Activated CD4-positive, alpha-beta T cell treated with anti-CD3 and anti-CD28 coated beads for 36 hours (primary cell): ENCODE measurements at regions not wholly inside any gene's neighbourhood (a gene's known extent, or its start where the extent isn't known, plus 50 kb on each side); places are given as distances from the start of the nearest gene placed in this dataset.
A peak's percentile ranks its signal among the peaks of the same experiment; 100 is the strongest.

Experiments
- ATAC-seq: fragments of 200-7000 bp; cut with Tn5 transposase; one replicate; pipeline ENCODE4 v1.10.0; 2021; ENCODE audit warnings: mild to moderate bottlenecking, moderate library complexity
- CTCF ChIA-PET: fragments of 350-600 bp; sonication (Branson Sonifier 250); formaldehyde crosslinking; loops from one replicate; lab custom pipeline; 2021; ENCODE audit warnings: antibody characterized with exemption; lab: Charles Lee
- POLR2A ChIA-PET: fragments of 350-600 bp; sonication (Branson Sonifier 250); formaldehyde crosslinking; loops from one replicate; lab custom pipeline; 2021; ENCODE audit warnings: antibody characterized with exemption, inconsistent platforms; lab: Charles Lee
- DNase-seq: peaks from one replicate; pipeline ENCODE4 v3.0.0-alpha.2; 2020
- H3K27ac Mint-ChIP-seq: one replicate; pipeline ENCODE4 v1.8.0; 2021; ENCODE audit warnings: mixed read lengths
- H3K27me3 Mint-ChIP-seq: one replicate; pipeline ENCODE4 v1.8.0; 2021; ENCODE audit warnings: mixed read lengths
- H3K36me3 Mint-ChIP-seq: one replicate; pipeline ENCODE4 v1.8.0; 2021; ENCODE audit warnings: low read depth, mixed read lengths
- H3K4me1 Mint-ChIP-seq: one replicate; pipeline ENCODE4 v1.8.0; 2021; ENCODE audit warnings: mixed read lengths
- H3K4me3 Mint-ChIP-seq: one replicate; pipeline ENCODE4 v1.8.0; 2021; ENCODE audit warnings: mild to moderate bottlenecking, moderate library complexity, mixed read lengths
- H3K9me3 Mint-ChIP-seq: one replicate; pipeline ENCODE4 v1.8.0; 2021; ENCODE audit warnings: low read depth, mixed read lengths
- intact Hi-C, 2 experiments: fragments of 100-400 bp; cut with DNase I in 1 of 2; cut with micrococcal nuclease in 1 of 2; formaldehyde crosslinking; loops; one replicate each; pipeline versions ENCODE4 v1.14.2 to v1.15.1; 2022 to 2024; cut with DNase I, micrococcal nuclease

- intact Hi-C loops, result no loop called here
- no peaks in the 10 kb centered on the region for H3K9me3 Mint-ChIP-seq
- no peak for ATAC-seq
- peaks cover 11% of the 10 kb centered on the region for H3K27me3 Mint-ChIP-seq
- ChIA-PET POLR2A (no interaction called here), CTCF (interaction anchor here (0.6 to 0.7 kb wide), 2 partner anchors 61 to 255 kb away, joined by 3 read pairs; no protein-coding TSS in a partner anchor)
- no peak overlapping the region for H3K4me3 Mint-ChIP-seq
- DNase-seq, result no peak
- H3K36me3 Mint-ChIP-seq, result no peaks in the 10 kb centered on the region
- no peak overlapping the region for H3K27ac Mint-ChIP-seq
- no peaks in the 10 kb centered on the region for H3K4me1 Mint-ChIP-seq
Measured at GRCh38 chr2:45300026-45300750, 290.9 kb upstream of the SIX2 start.

- intact Hi-C loops, result no loop called here
- H3K27ac Mint-ChIP-seq, result no peak overlapping the region
- ATAC-seq, result no peak
- H3K36me3 Mint-ChIP-seq, result no peaks in the 10 kb centered on the region
- H3K27me3 Mint-ChIP-seq, result peaks cover 12% of the 10 kb centered on the region
- POLR2A ChIA-PET, result no interaction called here
- DNase-seq, result no peak
- no peaks in the 10 kb centered on the region for H3K9me3 Mint-ChIP-seq
- no peaks in the 10 kb centered on the region for H3K4me1 Mint-ChIP-seq
- H3K4me3 Mint-ChIP-seq, result no peak overlapping the region
- CTCF ChIA-PET, result interaction anchor here (0.6 kb wide), 1 partner anchor 8 kb away, joined by 4 read pairs; no protein-coding TSS in a partner anchor
Measured at GRCh38 chr2:45299361-45299760, 290.1 kb upstream of the SIX2 start.

GRCh38 chr2:45293182-45293581, 283.9 kb upstream of the SIX2 start:
- intact Hi-C loops, result no loop called here
- ChIA-PET POLR2A (no interaction called here), CTCF (no interaction called here)
- H3K4me3 Mint-ChIP-seq, result no peak overlapping the region
- peaks cover 8% of the 10 kb centered on the region for H3K4me1 Mint-ChIP-seq
- no peak overlapping the region for H3K27ac Mint-ChIP-seq
- H3K36me3 Mint-ChIP-seq, result no peaks in the 10 kb centered on the region
- no peaks in the 10 kb centered on the region for H3K9me3 Mint-ChIP-seq
- H3K27me3 Mint-ChIP-seq, result peaks cover 20% of the 10 kb centered on the region
- DNase-seq (no peak), ATAC-seq (no peak)

- H3K27ac Mint-ChIP-seq, result no peak overlapping the region
Measured at GRCh38 chr2:45291296-45291701, 282.0 kb upstream of the SIX2 start.

GRCh38 chr2:45289997-45290709, 280.9 kb upstream of the SIX2 start:
- Mint-ChIP-seq H3K27ac (no peak overlapping the region), H3K9me3 (no peaks in the 10 kb centered on the region), H3K27me3 (peaks cover 24% of the 10 kb centered on the region), H3K36me3 (no peaks in the 10 kb centered on the region), H3K4me1 (peaks cover 8% of the 10 kb centered on the region), H3K4me3 (no peak overlapping the region)
- intact Hi-C loops, result no loop called here
- ATAC-seq (peak; percentile 96), DNase-seq (peak; percentile 27)
- ChIA-PET CTCF (interaction anchor here (0.6 kb wide), 2 partner anchors 307 to 1246 kb away, joined by 3 to 4 read pairs; no protein-coding TSS in a partner anchor), POLR2A (interaction anchor here (0.6 kb wide), 1 partner anchor 321 kb away, joined by 3 read pairs; the partner anchor contains the start of gene SRBD1)

More at GRCh38 chr2:45291296-45291701, 282.0 kb upstream of the SIX2 start:
- peaks cover 24% of the 10 kb centered on the region for H3K27me3 Mint-ChIP-seq
- no peaks in the 10 kb centered on the region for H3K9me3 Mint-ChIP-seq
- H3K36me3 Mint-ChIP-seq, result no peaks in the 10 kb centered on the region
- ChIA-PET CTCF (no interaction called here), POLR2A (no interaction called here)
- H3K4me3 Mint-ChIP-seq, result no peak overlapping the region
- no peak for ATAC-seq
- no peak for DNase-seq
- H3K4me1 Mint-ChIP-seq, result peaks cover 8% of the 10 kb centered on the region
- intact Hi-C loops, result no loop called here

- no peak for ATAC-seq
- H3K27ac Mint-ChIP-seq, result no peak overlapping the region
- no peaks in the 10 kb centered on the region for H3K36me3 Mint-ChIP-seq
- peaks cover 20% of the 10 kb centered on the region for H3K27me3 Mint-ChIP-seq
- DNase-seq, result no peak
- peaks cover 8% of the 10 kb centered on the region for H3K4me1 Mint-ChIP-seq
- ChIA-PET POLR2A (no interaction called here), CTCF (no interaction called here)
- H3K4me3 Mint-ChIP-seq, result no peak overlapping the region
- no peaks in the 10 kb centered on the region for H3K9me3 Mint-ChIP-seq
- intact Hi-C loops, result no loop called here
Measured at GRCh38 chr2:45288532-45289417, 279.5 kb upstream of the SIX2 start.

GRCh38 chr2:45287045-45287444, 277.8 kb upstream of the SIX2 start:
- intact Hi-C loops, result no loop called here
- Mint-ChIP-seq H3K36me3 (no peaks in the 10 kb centered on the region), H3K27me3 (peaks cover 13% of the 10 kb centered on the region), H3K9me3 (no peaks in the 10 kb centered on the region), H3K4me3 (no peak overlapping the region), H3K4me1 (peaks cover 8% of the 10 kb centered on the region), H3K27ac (no peak overlapping the region)
- no peak for ATAC-seq
- ChIA-PET CTCF (interaction anchor here (0.8 kb wide), 1 partner anchor 10 kb away, joined by 3 read pairs; no protein-coding TSS in a partner anchor), POLR2A (no interaction called here)
- no peak for DNase-seq

- Mint-ChIP-seq H3K4me1 (peaks cover 8% of the 10 kb centered on the region), H3K4me3 (no peak overlapping the region), H3K27me3 (peaks cover 15% of the 10 kb centered on the region), H3K36me3 (no peaks in the 10 kb centered on the region), H3K9me3 (no peaks in the 10 kb centered on the region), H3K27ac (no peak overlapping the region)
- POLR2A ChIA-PET, result no interaction called here
- intact Hi-C loops, result no loop called here
- DNase-seq, result no peak
- no peak for ATAC-seq
- CTCF ChIA-PET, result no interaction called here
Measured at GRCh38 chr2:45285771-45286390, 276.6 kb upstream of the SIX2 start.

GRCh38 chr2:45285311-45285710, 276.1 kb upstream of the SIX2 start:
- peaks cover 5% of the 10 kb centered on the region for H3K4me1 Mint-ChIP-seq
- no peaks in the 10 kb centered on the region for H3K9me3 Mint-ChIP-seq
- no peak overlapping the region for H3K27ac Mint-ChIP-seq
- no peaks in the 10 kb centered on the region for H3K36me3 Mint-ChIP-seq
- ChIA-PET CTCF (no interaction called here), POLR2A (no interaction called here)
- intact Hi-C loops, result no loop called here
- DNase-seq, result no peak
- peaks cover 15% of the 10 kb centered on the region for H3K27me3 Mint-ChIP-seq
- ATAC-seq, result no peak
- H3K4me3 Mint-ChIP-seq, result no peak overlapping the region

GRCh38 chr2:45284621-45284995, 275.4 kb upstream of the SIX2 start:
- no peak for DNase-seq
- Mint-ChIP-seq H3K27me3 (peaks cover 17% of the 10 kb centered on the region), H3K27ac (no peak overlapping the region), H3K9me3 (no peaks in the 10 kb centered on the region), H3K4me1 (no peaks in the 10 kb centered on the region), H3K4me3 (no peak overlapping the region), H3K36me3 (no peaks in the 10 kb centered on the region)
- CTCF ChIA-PET, result no interaction called here
- POLR2A ChIA-PET, result no interaction called here
- ATAC-seq, result no peak
- intact Hi-C loops, result no loop called here
